H1 (cell line): ENCODE measurements at regions not wholly inside any gene's neighbourhood (a gene's known extent, or its start where the extent isn't known, plus 50 kb on each side); places are given as distances from the start of the nearest gene placed in this dataset.

Experiments
- CTCF ChIA-PET: fragments of 300-600 bp; sonication (Branson Sonifier 250); formaldehyde crosslinking; loops from one replicate; lab custom pipeline; 2021; ENCODE audit not compliant: partially characterized antibody; lab: Charles Lee
- POLR2A ChIA-PET: fragments of 300-600 bp; sonication (Branson Sonifier 250); formaldehyde crosslinking; loops from one replicate; lab custom pipeline; 2021; ENCODE audit warnings: inconsistent platforms; ENCODE audit not compliant: partially characterized antibody; lab: Charles Lee
- DNase-seq, 2 experiments: peaks; one replicate each; pipeline versions ENCODE4 v3.0.0 to v3.0.0-alpha.2; 2010 to 2022; ENCODE audit warnings: low spot score in 2 of 2, low read depth in 1 of 2, mixed read lengths in 1 of 2
- FAIRE-seq: peaks from 2 replicates; lab custom pipeline; 2011; peaks lifted over from hg19 to GRCh38; lab: Jason Lieb, UNC
- H2AFZ ChIP-seq: 2 replicates; pipeline ENCODE4 v1.8.1; 2012; ENCODE audit warnings: low read length, inconsistent platforms
- H2AK5ac ChIP-seq: 2 replicates; pipeline ENCODE4 v1.6.1; 2013; ENCODE audit warnings: low read depth, low read length
- H2BK120ac ChIP-seq: replicated peaks from 2 replicates; pipeline ENCODE3; 2013; ENCODE audit warnings: low read depth, low read length, inconsistent platforms
- H2BK12ac ChIP-seq: 2 replicates; pipeline ENCODE4 v1.6.1; 2013; ENCODE audit warnings: low read depth, low read length
- H2BK15ac ChIP-seq: 2 replicates; pipeline ENCODE4 v1.6.1; 2013; ENCODE audit warnings: low read length
- H2BK20ac ChIP-seq: 2 replicates; pipeline ENCODE4 v1.6.1; 2013; ENCODE audit warnings: low read length
- H2BK5ac ChIP-seq: 2 replicates; pipeline ENCODE4 v1.6.1; 2013; ENCODE audit warnings: low read depth, low read length
- H3K14ac ChIP-seq: 2 replicates; pipeline ENCODE4 v1.6.1; 2013; ENCODE audit warnings: inconsistent platforms; ENCODE audit not compliant: insufficient read length
- H3K18ac ChIP-seq: 2 replicates; pipeline ENCODE4 v1.6.1; 2013; ENCODE audit warnings: low read length; ENCODE audit errors: extremely low read depth
- H3K23ac ChIP-seq: 2 replicates; pipeline ENCODE4 v1.6.1; 2013; ENCODE audit warnings: inconsistent platforms; ENCODE audit not compliant: insufficient read length
- H3K23me2 ChIP-seq: 2 replicates; pipeline ENCODE4 v1.6.1; 2013; ENCODE audit warnings: low read depth, low read length
- H3K27ac ChIP-seq: 2 replicates; pipeline ENCODE4 v1.6.1; 2011; ENCODE audit warnings: low read depth, low read length, inconsistent platforms
- H3K27me3 ChIP-seq, 4 experiments: replicated peaks in 1 of 4; 1 replicate in 1 of 4; 2 replicates in 3 of 4; pipeline versions ENCODE4 v1.6.1 to v1.8.1; 2011 to 2013; ENCODE audit warnings: low read length in 3 of 4, mild to moderate bottlenecking in 3 of 4, inconsistent platforms in 2 of 4, mixed read lengths in 2 of 4, moderate library complexity in 1 of 4; ENCODE audit not compliant: control insufficient read depth in 3 of 4, insufficient read depth in 3 of 4; ENCODE audit errors: extremely low read depth in 1 of 4
- H3K36me3 ChIP-seq, 4 experiments: 2 replicates each; pipeline versions ENCODE4 v1.6.1 to v1.8.1; 2011 to 2013; ENCODE audit warnings: mild to moderate bottlenecking in 4 of 4, low read length in 3 of 4, moderate library complexity in 2 of 4, control low read depth in 1 of 4, inconsistent platforms in 1 of 4; ENCODE audit not compliant: insufficient read depth in 4 of 4, control insufficient read depth in 2 of 4
- H3K4ac ChIP-seq: replicated peaks from 2 replicates; pipeline ENCODE3; 2013; ENCODE audit warnings: low read length, low read depth, mixed read lengths, inconsistent platforms; ENCODE audit not compliant: insufficient read length
- H3K4me1 ChIP-seq, 4 experiments: replicated peaks in 1 of 4; 1 replicate in 1 of 4; 2 replicates in 3 of 4; pipeline versions ENCODE4 v1.6.1 to v1.8.1; 2011 to 2013; ENCODE audit warnings: low read length in 3 of 4, inconsistent platforms in 2 of 4, mixed read lengths in 1 of 4; ENCODE audit not compliant: insufficient read depth in 4 of 4, control insufficient read depth in 3 of 4
- H3K4me2 ChIP-seq, 2 experiments: 2 replicates each; pipeline versions ENCODE4 v1.6.1 to v1.8.1; 2011 to 2013; ENCODE audit warnings: low read depth in 2 of 2, low read length in 2 of 2, control low read depth in 1 of 2, inconsistent platforms in 1 of 2, mild to moderate bottlenecking in 1 of 2; ENCODE audit not compliant: insufficient read depth in 1 of 2
- H3K4me3 ChIP-seq, 4 experiments: fragments of 200-600, 300-600 bp in 1 of 4; sonication (generic), shearing (Covaris generic), sonication (Bioruptor Twin) in 1 of 4; 2 replicates each; pipeline versions ENCODE4 v1.5.1 to v1.8.1; 2011 to 2016; ENCODE audit warnings: low read length in 4 of 4, low read depth in 3 of 4, control low read depth in 2 of 4, inconsistent platforms in 2 of 4, mild to moderate bottlenecking in 2 of 4, mixed read lengths in 1 of 4, moderate library complexity in 1 of 4; ENCODE audit not compliant: insufficient read depth in 2 of 4; ENCODE audit errors: extremely low read depth in 1 of 4
- H3K56ac ChIP-seq: replicated peaks from 2 replicates; pipeline ENCODE3; 2013; ENCODE audit warnings: low read depth, mild to moderate bottlenecking, mixed read lengths, low read length, inconsistent platforms; ENCODE audit not compliant: insufficient read length
- H3K79me1 ChIP-seq: 2 replicates; pipeline ENCODE4 v1.6.1; 2013; ENCODE audit warnings: low read depth, low read length, control low read depth
- H3K79me2 ChIP-seq, 2 experiments: 2 replicates each; pipeline versions ENCODE4 v1.6.1 to v1.8.1; 2012 to 2013; ENCODE audit warnings: low read length in 2 of 2, mild to moderate bottlenecking in 2 of 2, inconsistent platforms in 1 of 2; ENCODE audit not compliant: insufficient read depth in 2 of 2, control insufficient read depth in 1 of 2
- H3K9ac ChIP-seq, 4 experiments: replicated peaks in 1 of 4; 1 replicate in 1 of 4; 2 replicates in 3 of 4; pipeline versions ENCODE4 v1.6.1 to v1.8.1; 2011 to 2013; ENCODE audit warnings: low read depth in 3 of 4, low read length in 3 of 4, control low read depth in 2 of 4, mild to moderate bottlenecking in 2 of 4, moderate library complexity in 2 of 4, inconsistent platforms in 1 of 4; ENCODE audit errors: extremely low read depth in 1 of 4
- H3K9me3 ChIP-seq, 2 experiments: 2 replicates each; pipeline versions ENCODE4 v1.6.1 to v1.8.1; 2012 to 2013; ENCODE audit warnings: mild to moderate bottlenecking in 2 of 2, moderate library complexity in 2 of 2, control low read depth in 1 of 2, inconsistent platforms in 1 of 2, low read depth in 1 of 2, low read length in 1 of 2, mixed read lengths in 1 of 2; ENCODE audit not compliant: insufficient read depth in 2 of 2
- H4K20me1 ChIP-seq, 2 experiments: replicated peaks in 1 of 2; 2 replicates each; pipeline versions ENCODE3 to v1.8.1; 2011 to 2013; ENCODE audit warnings: inconsistent platforms in 2 of 2, low read length in 2 of 2, mild to moderate bottlenecking in 1 of 2; ENCODE audit not compliant: insufficient read depth in 2 of 2, control insufficient read depth in 1 of 2
- H4K5ac ChIP-seq: 2 replicates; pipeline ENCODE4 v1.6.1; 2013; ENCODE audit warnings: low read length, low read depth, mixed read lengths, inconsistent platforms; ENCODE audit not compliant: insufficient read length
- H4K8ac ChIP-seq: 2 replicates; pipeline ENCODE4 v1.8.0; 2013; ENCODE audit warnings: mild to moderate bottlenecking, moderate library complexity, low read length, inconsistent platforms; ENCODE audit not compliant: insufficient read depth; ENCODE audit errors: extremely low read depth
- H4K91ac ChIP-seq: replicated peaks from 2 replicates; pipeline ENCODE3; 2013; ENCODE audit warnings: low read length, mixed read lengths, inconsistent platforms; ENCODE audit not compliant: insufficient read length
- BACH1 ChIP-seq: IDR thresholded peaks from 2 replicates; pipeline ENCODE4 v1.6.1; 2012; ENCODE audit warnings: low read length, improper control_type of control experiment
- BCL11A ChIP-seq, 2 experiments: IDR thresholded peaks; one replicate each; pipeline ENCODE4 v1.6.1; 2011; ENCODE audit warnings: low read depth in 2 of 2, low read length in 2 of 2, mild to moderate bottlenecking in 2 of 2
- CBX5 ChIP-seq: fragments of 300-800, 300-1000 bp; sonication (generic); IDR thresholded peaks from 2 replicates; pipeline ENCODE4 v1.7.1; 2016; ENCODE audit warnings: antibody characterized with exemption, low read length, low read depth
- CHD1 ChIP-seq: IDR thresholded peaks from 2 replicates; pipeline ENCODE4 v1.6.1; 2012; ENCODE audit warnings: low read depth, low read length, improper control_type of control experiment
- CREB1 ChIP-seq: IDR thresholded peaks from 2 replicates; pipeline ENCODE4 v1.6.1; 2012; ENCODE audit warnings: inconsistent platforms
- FOSL1 ChIP-seq: IDR thresholded peaks from 2 replicates; pipeline ENCODE4 v1.6.1; 2011; ENCODE audit warnings: mild to moderate bottlenecking, low read depth, low read length, moderate library complexity; ENCODE audit not compliant: insufficient read depth
- RNF2 ChIP-seq: fragments of 200-900, 300-1000 bp; sonication (generic); IDR thresholded peaks from 2 replicates; pipeline ENCODE4 v1.7.1; 2016; ENCODE audit warnings: borderline replicate concordance, low read depth, mild to moderate bottlenecking, antibody characterized with exemption, low read length; ENCODE audit not compliant: poor library complexity, severe bottlenecking; ENCODE audit errors: missing control alignments
- SAP30 ChIP-seq: fragments of 300-600 bp; sonication (generic); IDR thresholded peaks from 2 replicates; pipeline ENCODE4 v1.7.1; 2012; ENCODE audit warnings: low read length, moderate library complexity, mild to moderate bottlenecking, inconsistent platforms; ENCODE audit not compliant: insufficient read depth, insufficient replicate concordance
- SIX5 ChIP-seq: IDR thresholded peaks from 2 replicates; pipeline ENCODE4 v1.6.1; 2011; ENCODE audit warnings: mild to moderate bottlenecking, low read depth, low read length
- SUZ12 ChIP-seq: fragments of 200-600 bp; sonication (generic); IDR thresholded peaks from 2 replicates; pipeline ENCODE4 v1.6.1; 2012; ENCODE audit warnings: mild to moderate bottlenecking, inconsistent platforms, low read length, moderate library complexity, mixed read lengths
- TCF12 ChIP-seq: IDR thresholded peaks from 2 replicates; pipeline ENCODE4 v1.6.1; 2011; ENCODE audit warnings: low read depth, mild to moderate bottlenecking, low read length
- YY1 ChIP-seq: IDR thresholded peaks from 2 replicates; pipeline ENCODE4 v1.6.1; 2011; ENCODE audit warnings: low read depth, mild to moderate bottlenecking, low read length
- WGBS, 2 experiments: shearing (Covaris generic) in 1 of 2; methylation state at CpG; one replicate each; pipeline versions ENCODE4 v1.1.6 to v1.1.7; 2013 to 2015; ENCODE audit warnings: low lambda C conversion rate in 2 of 2, mixed read lengths in 2 of 2, inconsistent platforms in 1 of 2, low coverage in 1 of 2, missing lambda C conversion rate in 1 of 2; ENCODE audit not compliant: insufficient replicate concordance in 2 of 2, insufficient coverage in 1 of 2, insufficient read length in 1 of 2; ENCODE audit errors: extremely low coverage in 1 of 2, missing lambda C conversion rate in 1 of 2; 5-methylcytosine and 5-hydroxymethylcytosine counted together

DNA sequence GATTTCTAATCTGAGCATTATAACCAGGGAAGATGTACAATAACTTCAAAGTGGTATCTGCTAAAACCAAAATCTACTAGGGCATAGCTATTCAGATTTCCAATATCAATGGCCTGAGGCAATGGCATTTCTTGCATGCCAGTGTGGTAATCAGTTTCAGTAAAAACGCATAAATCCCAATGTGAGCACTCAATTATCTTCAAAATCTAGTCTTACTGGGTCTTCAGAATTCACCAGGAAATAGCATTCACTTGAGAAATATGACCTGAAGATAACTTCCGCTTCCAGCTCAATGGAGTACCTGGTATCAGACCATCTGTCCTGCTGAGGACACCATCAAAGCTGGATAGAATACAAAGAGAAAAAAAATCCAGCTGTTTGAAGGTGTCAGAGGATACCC is 72.4 kb downstream of the TRIL start:
- Histone ChIP-seq H3K27me3 (no peaks in the 10 kb centered on the region), H3K79me2 (no peaks in the 10 kb centered on the region), H3K9me3 (no peaks in the 10 kb centered on the region), H3K27ac (no peak overlapping the region), H3K18ac (no peak overlapping the region), H3K56ac (no peak overlapping the region), H2BK12ac (no peak overlapping the region), H2BK120ac (no peak overlapping the region), H2AK5ac (no peak overlapping the region), H4K20me1 (no peaks in the 10 kb centered on the region), H3K79me1 (no peaks in the 10 kb centered on the region), H2BK20ac (no peak overlapping the region; the same call in 1 of the 2 replicates), H2AFZ (peak overlapping the region; percentile 4; the same call in 1 of the 2 replicates), H3K4me1 (peaks cover 0 to 5% (median 3%) of the 10 kb centered on the region in 4 experiments; a peak in 3 of 7 replicates), H2BK5ac (no peak overlapping the region), H4K8ac (no peak overlapping the region), H3K4ac (no peak overlapping the region), H3K4me2 (no peak overlapping the region), H3K14ac (no peak overlapping the region), H4K91ac (peak overlapping the region; percentile 6), H4K5ac (no peak overlapping the region), H3K23ac (no peak overlapping the region), H3K4me3 (no peak overlapping the region), H3K36me3 (no peaks in the 10 kb centered on the region), H3K23me2 (no peaks in the 10 kb centered on the region), H2BK15ac (no peak overlapping the region), H3K9ac (no peak overlapping the region)
- ChIA-PET POLR2A (interaction anchor here (1.0 kb wide), 1 partner anchor 13 kb away, joined by 3 read pairs; no protein-coding TSS in a partner anchor), CTCF (interaction anchor here (1.1 to 1.4 kb wide), 3 partner anchors 24 to 1635 kb away, joined by 3 to 4 read pairs (median 4); no protein-coding TSS in a partner anchor)
- 85% methylated on average over 2 of the region's 2 CpGs; no CpG with 5 or more reads in 1 of the 2 experiments for WGBS, 2 experiments
- TF ChIP-seq BACH1: no peak
- TF ChIP-seq YY1: no peak
- TF ChIP-seq TCF12: no peak
- no peak for TF ChIP-seq CREB1
- TF ChIP-seq CHD1: no peak
- TF ChIP-seq FOSL1: no peak
- TF ChIP-seq SIX5: no peak
- TF ChIP-seq BCL11A (IDR thresholded peaks at IDR 0.05; ENCODE audit: low read depth in 2 of 2, low read length in 2 of 2): no peak
- TF ChIP-seq CBX5: no peak
- TF ChIP-seq RNF2: no peak
- no peak for TF ChIP-seq SUZ12
- TF ChIP-seq SAP30: no peak
- FAIRE-seq (no peak), DNase-seq (no peak)
